HG03457 (cell line): ENCODE measurements at regions not wholly inside any gene's neighbourhood (a gene's known extent, or its start where the extent isn't known, plus 50 kb on each side); places are given as distances from the start of the nearest gene placed in this dataset.
"Not testable (repeated sequence)": the region's sequence is repeated elsewhere in the genome, so short reads cannot be mapped to it uniquely, and the experiment has no call there.

Source experiments
- ATAC-seq: cut with Tn5 transposase; IDR thresholded peaks from one replicate; pipeline ENCODE4 v1.9.1; 2021; ENCODE audit warnings: moderate number of reproducible peaks; ENCODE audit not compliant: unreplicated experiment

GRCh38 chrY:7879245-7879644, 967.7 kb upstream of the AMELY start:
- ATAC-seq, result no peak

GRCh38 chrY:7878719-7879118, 967.2 kb upstream of the AMELY start:
- ATAC-seq, result no peak

DNA sequence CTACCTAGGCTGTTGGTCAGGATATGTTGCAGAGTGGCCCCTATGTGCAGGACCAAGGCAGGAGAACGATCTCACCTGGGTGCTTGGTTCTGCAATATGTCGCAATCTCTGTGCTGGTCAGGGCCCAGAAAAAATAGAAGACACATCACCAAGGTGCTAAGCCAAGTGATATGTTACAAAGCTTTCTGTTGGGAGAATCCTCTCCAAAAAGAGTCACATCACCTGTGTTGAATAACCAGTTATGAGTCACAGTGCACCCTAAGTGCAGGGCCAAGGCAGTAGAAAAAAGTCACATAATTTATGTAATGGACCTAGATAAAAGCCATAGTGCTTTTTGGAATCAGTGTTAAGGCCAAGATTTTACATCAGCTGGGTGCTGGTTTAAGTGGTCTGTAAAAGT, 965.9 kb upstream of the AMELY start:
- no peak for ATAC-seq

DNA sequence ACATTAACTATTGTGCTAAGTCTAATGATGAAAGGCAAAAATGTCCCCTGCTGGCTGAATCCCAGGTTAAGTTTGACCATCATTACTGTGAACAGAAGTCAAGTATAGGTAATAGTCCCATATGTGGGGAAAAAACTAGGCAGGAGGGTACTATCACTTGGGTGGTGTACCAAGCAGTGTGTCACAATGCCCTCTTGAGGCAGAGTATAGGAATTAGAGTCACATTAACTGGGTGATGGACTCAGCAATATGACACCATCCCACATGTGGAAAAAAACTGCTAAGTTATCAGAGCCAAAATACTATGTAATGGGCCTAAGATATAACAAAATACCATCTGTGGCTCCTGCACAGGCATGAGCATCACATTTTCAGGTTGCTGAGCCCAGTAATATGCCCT, 962.5 kb upstream of the AMELY start:
- no peak for ATAC-seq

DNA sequence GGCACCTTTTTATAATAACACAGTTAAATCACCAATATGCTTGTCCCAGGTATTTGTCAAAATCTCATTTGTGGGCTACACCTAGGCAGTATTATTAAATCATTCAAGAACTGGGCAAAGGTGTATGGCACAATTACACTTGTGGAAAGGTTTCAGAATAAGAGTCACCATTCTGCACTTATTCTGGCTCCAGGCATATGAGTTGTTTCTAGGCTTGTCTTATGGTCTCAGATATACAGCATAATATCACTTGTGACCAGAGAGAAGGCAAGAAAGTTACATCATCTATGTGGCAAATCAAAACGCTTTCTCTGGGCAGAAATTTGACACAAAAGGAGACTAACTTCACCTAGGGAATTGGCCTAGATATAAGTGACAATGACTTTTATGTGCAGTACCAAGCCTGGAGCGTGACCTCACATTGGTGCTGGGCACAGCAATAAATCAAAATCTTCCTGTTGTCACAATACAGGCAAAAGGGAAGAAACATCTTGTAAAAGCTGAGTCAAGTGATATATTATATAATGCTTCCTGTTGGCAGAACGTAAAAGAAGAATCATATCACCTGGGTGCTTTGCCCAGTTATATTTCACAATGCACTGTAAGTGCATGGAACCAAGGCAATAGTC, 959.9 kb upstream of the AMELY start:
- no peak for ATAC-seq

GRCh38 chrY:7866976-7867375, 955.4 kb upstream of the AMELY start:
- ATAC-seq, result no peak

- no peak for ATAC-seq
Observed at GRCh38 chrY:7860781-7861614, 949.4 kb upstream of the AMELY start.

DNA sequence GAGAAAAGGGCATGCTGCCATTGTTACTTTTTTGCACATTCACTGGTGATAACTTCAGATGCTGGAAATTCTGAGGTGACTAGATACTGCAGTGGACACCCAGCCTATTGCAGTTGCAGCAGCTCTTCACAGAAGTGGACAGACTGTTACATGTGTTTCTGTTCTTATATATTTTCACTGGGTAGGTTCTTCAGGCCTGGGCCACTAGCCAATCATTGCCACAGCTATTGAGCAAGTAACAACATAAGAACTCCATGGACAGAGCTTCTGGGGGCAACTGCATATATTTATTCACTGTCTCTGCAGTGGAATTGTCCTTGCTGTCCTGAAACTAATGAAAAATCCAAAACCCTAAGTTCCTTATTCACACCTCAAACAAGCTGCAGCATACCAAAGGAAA, 938.6 kb upstream of the AMELY start:
- ATAC-seq, result no peak

GRCh38 chrY:7845776-7846175, 934.2 kb upstream of the AMELY start:
- no peak for ATAC-seq

- ATAC-seq, result no peak
Observed at GRCh38 chrY:7837046-7837445, 925.5 kb upstream of the AMELY start.

DNA sequence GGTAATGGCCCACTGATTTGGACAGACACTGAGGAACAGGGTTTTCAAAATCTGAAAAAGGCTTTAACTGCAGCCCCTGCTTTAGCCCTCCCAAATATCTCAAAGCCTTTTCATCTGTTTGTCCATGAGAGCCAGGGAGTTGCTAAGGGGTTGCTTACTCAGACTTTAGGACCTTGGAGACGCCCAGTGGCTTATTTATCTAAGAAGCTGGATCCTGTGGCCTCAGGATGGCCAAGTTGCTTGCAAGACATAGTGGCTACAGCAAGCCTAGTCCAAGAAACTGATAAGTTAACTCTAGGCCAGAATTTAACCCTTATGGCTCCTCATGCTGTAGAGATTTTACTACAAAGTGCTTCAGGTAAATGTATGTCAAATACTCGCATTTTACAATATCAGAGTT, 924.8 kb upstream of the AMELY start:
- no peak for ATAC-seq

- ATAC-seq, result no peak
Observed at GRCh38 chrY:7835416-7835815, 923.9 kb upstream of the AMELY start.

GRCh38 chrY:7834284-7834683, 922.7 kb upstream of the AMELY start:
- ATAC-seq, result no peak

DNA sequence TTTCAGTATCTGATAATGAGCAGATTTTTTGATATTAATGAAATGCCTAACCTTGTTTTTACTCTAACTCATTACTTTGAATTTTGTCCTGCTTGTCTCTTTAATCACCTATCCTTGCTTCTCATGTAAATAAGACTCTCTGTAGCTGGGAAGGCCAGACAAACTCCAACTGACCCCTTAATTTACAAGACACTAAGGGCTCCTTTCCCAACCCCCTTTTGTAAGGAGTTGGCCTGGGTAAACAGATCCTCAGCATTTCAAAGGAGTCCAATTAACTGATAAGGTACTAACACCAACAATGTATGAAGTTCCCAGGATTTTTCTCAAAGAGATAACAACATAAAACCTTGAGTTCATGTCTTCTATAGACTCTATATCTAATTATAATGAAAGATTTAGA, 919.3 kb upstream of the AMELY start:
- not testable (repeated sequence) for ATAC-seq

- no peak for ATAC-seq
Observed at GRCh38 chrY:7826533-7826932, 915.0 kb upstream of the AMELY start.

DNA sequence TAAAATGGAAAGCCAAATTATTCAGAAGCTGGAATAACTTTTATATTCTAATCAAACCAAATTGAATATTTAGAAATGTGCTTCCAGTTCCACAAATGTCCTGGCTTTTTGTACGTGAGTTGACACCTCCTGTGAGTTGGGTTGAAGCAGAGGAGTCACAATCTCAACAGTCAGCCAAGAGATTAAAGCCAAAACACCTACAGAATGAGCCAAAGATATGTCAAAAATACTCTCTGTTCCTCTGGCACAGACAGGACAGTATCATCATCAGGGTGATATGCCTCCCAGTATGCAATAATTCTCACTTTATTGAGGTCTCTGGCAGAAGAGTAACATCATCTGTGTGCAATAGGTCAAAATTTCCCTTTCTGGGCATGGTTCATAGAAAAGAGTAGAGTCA, 914.3 kb upstream of the AMELY start:
- ATAC-seq, result no peak

DNA sequence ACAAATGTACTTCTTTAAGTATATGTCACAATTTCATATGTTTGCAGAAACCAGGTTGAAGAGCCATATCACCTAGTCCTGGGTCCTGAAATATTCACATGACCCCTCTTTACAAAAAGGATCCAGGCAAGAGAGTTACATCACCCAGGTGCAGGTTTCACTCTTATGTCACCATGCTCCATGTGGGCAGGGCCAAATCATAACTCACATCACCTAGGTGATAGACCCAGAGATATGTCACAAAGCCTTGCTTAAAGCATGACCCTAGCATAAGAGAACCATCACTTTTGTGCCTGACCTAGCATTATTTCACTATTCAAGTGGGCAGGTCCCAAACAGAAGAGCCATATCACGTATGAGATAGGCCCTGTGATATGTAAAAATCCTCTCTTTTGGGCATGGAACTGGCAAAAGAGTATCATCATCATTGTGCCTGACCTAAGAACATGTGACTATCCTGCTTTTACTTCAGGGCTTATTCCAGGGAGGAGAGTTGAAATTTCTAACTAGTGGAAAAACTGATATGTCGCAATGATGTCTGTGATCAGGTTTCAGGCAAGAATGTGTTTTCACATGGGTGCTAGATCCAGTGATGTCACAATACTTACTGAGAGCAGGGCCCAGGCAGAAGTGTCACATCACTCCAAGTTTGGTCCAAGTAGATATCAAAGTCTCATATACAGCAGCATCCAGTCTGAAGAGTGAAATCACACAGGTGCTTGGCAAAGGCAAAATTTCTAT, 909.9 kb upstream of the AMELY start:
- no peak for ATAC-seq

GRCh38 chrY:7818924-7819323, 907.4 kb upstream of the AMELY start:
- no peak for ATAC-seq

DNA sequence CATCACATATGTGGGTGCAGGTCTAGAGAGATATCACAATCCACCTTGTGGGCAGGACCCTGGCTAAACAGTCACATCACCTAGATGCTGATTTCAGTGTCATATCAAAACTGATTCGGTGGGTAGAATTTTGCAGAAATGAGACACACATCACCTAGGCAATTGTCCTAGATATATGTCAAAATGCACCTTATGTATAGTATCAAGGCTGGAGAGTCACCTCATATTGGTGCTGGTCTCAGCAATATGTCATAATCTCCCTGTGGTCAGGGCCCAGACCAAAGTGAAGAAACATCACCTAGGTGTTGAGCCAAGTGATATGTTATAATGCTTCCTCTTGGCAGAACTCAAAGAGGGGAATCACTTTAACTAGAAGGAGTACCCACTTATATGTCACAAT, 905.0 kb upstream of the AMELY start:
- ATAC-seq, result no peak

DNA sequence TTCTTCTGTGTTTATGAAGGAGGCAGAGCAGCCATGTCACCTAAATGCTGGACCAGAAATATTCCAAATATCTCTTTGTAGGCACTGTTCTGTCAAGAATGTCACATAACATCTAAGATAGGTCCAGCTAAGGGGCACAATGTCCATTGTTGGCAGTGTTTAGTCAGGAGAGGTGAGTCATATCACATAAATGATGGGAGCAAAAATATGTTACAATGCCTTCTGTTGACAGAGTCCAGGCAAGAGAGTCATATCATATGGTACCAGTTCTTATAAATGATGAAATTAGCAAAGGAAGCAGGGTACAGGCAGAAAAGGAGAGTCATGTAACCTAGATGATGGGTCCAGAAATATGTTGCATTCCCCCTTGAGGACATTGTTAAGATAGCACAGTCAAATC, 904.4 kb upstream of the AMELY start:
- no peak for ATAC-seq

DNA sequence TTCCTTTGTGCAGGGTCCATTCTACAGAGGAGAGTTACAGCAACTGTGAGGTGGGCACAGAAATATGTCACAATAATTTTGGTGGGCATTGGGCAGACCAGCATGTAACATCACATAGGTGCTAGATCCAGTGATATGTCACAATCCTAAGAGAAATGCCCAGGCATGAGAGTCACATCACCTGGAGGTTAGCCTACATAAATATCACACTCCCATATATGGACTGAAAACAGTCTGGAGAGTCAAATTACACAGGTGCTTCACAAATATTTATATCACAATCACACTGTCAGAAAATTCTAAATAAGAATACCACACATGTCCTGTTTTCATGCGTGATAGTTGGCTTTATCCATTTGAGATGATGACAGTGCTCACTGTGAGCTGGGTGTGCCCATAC, 903.7 kb upstream of the AMELY start:
- no peak for ATAC-seq

DNA sequence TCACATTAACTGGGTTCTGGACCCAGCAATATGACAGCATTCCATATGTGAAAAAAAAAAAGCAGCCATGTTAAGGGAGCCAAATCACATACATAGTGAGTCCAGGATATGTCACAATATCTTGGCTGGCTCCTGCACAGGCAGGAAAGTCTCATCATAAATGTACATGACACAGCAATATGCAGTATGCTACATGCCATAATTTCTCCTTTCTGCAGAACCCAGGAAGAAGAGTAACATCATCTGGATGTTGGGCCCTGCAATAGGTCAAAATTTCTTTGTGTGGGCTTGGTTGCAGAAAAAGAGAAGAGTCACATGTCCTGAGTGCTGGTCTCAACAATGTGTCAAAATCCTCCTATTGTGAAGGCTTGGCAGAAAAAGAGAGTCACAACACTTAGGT, 902.8 kb upstream of the AMELY start:
- ATAC-seq, result no peak
